Ishikawa (cell line): ENCODE measurements at regions not wholly inside any gene's neighbourhood (a gene's known extent, or its start where the extent isn't known, plus 50 kb on each side); places are given as distances from the start of the nearest gene placed in this dataset.

ENCODE experiments used
- CEBPB ChIP-seq: IDR thresholded peaks from 2 replicates; pipeline ENCODE4 v1.6.1; 2012
- CREB1 ChIP-seq: IDR thresholded peaks from 2 replicates; pipeline ENCODE4 v1.6.1; 2012; ENCODE audit warnings: low read depth
- EGR1 ChIP-seq: IDR thresholded peaks from 2 replicates; pipeline ENCODE4 v1.6.1; 2012
- EP300 ChIP-seq: IDR thresholded peaks from 2 replicates; pipeline ENCODE4 v1.6.1; 2012; ENCODE audit warnings: borderline replicate concordance
- FOXM1 ChIP-seq: IDR thresholded peaks from 2 replicates; pipeline ENCODE4 v1.6.1; 2012; ENCODE audit warnings: low read depth, borderline replicate concordance
- NFIC ChIP-seq: IDR thresholded peaks from 2 replicates; pipeline ENCODE4 v1.6.1; 2012
- RAD21 ChIP-seq: IDR thresholded peaks from 2 replicates; pipeline ENCODE4 v1.6.1; 2012; ENCODE audit warnings: low read depth
- TAF1 ChIP-seq: IDR thresholded peaks from 2 replicates; pipeline ENCODE4 v1.6.1; 2012; ENCODE audit warnings: low read depth, mild to moderate bottlenecking
- TCF12 ChIP-seq: IDR thresholded peaks from 2 replicates; pipeline ENCODE4 v1.6.1; 2012; ENCODE audit warnings: low read depth
- TEAD4 ChIP-seq: IDR thresholded peaks from 2 replicates; pipeline ENCODE4 v1.6.1; 2012
- YY1 ChIP-seq: IDR thresholded peaks from 2 replicates; pipeline ENCODE4 v1.6.1; 2012; ENCODE audit warnings: low read depth
- ZBTB7A ChIP-seq: IDR thresholded peaks from 2 replicates; pipeline ENCODE4 v1.6.1; 2012; ENCODE audit warnings: low read depth
- TF ChIP-seq, protein P1 (sequence below): IDR thresholded peaks from 2 replicates; pipeline ENCODE4 v1.6.1; 2012
- TF ChIP-seq, protein P2 (sequence below): IDR thresholded peaks from 2 replicates; pipeline ENCODE4 v1.6.1; 2012
- TF ChIP-seq, protein P3 (sequence below): IDR thresholded peaks from 2 replicates; pipeline ENCODE4 v1.6.1; 2012; ENCODE audit warnings: low read depth, mild to moderate bottlenecking

DNA sequence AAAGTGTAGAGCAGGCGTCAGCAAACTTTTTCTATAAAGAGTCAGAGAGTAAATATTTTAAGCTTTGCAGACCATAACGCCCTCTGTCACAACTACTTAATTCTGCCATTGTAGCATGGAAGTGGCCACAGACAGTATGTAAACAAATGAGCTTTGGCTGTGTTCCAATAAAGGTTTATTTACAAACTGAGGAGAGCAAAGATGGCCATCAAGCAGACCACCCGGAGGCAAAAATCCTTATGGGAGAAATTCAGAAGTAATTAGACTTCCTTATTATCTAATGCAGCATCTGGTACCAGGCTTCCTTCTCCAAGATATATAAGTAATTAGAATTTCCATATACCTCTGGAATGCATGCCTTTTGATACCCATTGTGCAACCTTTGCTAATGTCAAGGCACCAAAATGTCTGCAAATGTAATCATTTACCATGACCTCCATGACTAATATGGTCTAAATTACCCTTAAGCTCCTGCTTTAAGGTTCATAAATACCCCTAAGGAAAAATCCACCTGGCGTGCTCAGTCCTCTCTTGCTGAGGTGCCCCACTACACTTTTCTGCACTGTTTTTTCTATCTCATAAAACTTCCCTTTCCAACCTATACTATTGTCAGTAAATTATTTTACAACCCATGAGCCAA lies 377.8 kb downstream of the MATN1 start:
- TF ChIP-seq ZBTB7A (no peak), TEAD4 (no peak), TAF1 (no peak), YY1 (no peak), TCF12 (no peak), CEBPB (no peak), FOXM1 (no peak), NFIC (no peak)
- TF ChIP-seq, protein P1, sequence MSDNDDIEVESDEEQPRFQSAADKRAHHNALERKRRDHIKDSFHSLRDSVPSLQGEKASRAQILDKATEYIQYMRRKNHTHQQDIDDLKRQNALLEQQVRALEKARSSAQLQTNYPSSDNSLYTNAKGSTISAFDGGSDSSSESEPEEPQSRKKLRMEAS: no peak

DNA sequence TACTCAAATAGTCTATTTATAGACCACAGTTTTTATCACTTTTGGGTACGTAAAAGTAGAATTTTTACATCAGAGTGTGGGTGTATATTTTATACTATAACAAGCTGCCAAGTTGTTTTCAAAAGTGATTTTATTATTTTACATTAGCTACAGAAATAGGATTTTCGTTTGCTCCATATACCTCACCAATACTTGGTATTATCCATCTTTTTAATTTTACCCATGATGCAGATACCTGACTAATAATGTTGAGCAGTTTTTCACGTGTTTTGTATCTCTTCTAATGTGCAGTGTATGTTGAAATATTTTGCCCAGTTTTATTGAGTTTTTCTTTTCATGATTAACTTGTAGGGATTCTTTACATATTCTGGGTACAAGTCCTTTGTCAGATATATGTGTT lies 379.8 kb downstream of the MATN1 start:
- TF ChIP-seq TCF12: no peak
- no peak for TF ChIP-seq EGR1
- TF ChIP-seq TEAD4: no peak
- TF ChIP-seq CREB1: no peak
- TF ChIP-seq YY1: no peak
- TF ChIP-seq, protein P1: no peak
- TF ChIP-seq FOXM1: no peak
- no peak for TF ChIP-seq NFIC
- no peak for TF ChIP-seq EP300
- TF ChIP-seq, protein P2, sequence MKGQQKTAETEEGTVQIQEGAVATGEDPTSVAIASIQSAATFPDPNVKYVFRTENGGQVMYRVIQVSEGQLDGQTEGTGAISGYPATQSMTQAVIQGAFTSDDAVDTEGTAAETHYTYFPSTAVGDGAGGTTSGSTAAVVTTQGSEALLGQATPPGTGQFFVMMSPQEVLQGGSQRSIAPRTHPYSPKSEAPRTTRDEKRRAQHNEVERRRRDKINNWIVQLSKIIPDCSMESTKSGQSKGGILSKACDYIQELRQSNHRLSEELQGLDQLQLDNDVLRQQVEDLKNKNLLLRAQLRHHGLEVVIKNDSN: no peak
- TF ChIP-seq TAF1: no peak
- no peak for TF ChIP-seq ZBTB7A
- TF ChIP-seq CEBPB: no peak

DNA sequence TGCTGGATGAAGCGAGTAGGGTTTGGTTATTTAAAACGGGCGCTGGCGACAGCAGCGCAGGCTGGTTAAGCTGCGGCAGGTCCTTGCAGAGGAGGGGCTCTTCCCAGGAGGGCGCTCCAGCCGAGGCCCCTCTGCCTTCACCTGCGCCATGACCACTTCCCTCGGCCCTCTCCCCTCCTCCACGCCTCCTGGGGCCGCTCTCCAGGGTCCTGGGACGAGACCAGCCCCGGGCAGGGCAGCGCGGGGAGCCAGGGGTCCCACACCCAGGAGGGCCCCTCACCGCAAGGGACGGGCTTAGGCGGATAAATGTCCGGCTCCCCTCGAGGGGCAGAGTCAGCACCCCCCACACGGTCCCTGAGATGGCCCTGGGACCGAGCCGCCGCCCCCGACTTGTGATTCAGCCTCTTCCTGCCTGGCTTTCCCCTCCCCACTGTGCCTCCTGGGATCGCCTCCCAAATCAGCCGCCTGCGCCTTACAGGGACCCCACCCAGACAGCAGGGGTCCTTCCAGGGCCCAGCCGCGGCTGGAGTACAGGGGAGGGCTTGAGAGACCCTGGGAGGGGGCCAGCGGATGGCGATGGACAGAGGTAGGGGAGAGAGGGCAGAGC lies 380.7 kb downstream of the MATN1 start:
- TF ChIP-seq, protein P3, sequence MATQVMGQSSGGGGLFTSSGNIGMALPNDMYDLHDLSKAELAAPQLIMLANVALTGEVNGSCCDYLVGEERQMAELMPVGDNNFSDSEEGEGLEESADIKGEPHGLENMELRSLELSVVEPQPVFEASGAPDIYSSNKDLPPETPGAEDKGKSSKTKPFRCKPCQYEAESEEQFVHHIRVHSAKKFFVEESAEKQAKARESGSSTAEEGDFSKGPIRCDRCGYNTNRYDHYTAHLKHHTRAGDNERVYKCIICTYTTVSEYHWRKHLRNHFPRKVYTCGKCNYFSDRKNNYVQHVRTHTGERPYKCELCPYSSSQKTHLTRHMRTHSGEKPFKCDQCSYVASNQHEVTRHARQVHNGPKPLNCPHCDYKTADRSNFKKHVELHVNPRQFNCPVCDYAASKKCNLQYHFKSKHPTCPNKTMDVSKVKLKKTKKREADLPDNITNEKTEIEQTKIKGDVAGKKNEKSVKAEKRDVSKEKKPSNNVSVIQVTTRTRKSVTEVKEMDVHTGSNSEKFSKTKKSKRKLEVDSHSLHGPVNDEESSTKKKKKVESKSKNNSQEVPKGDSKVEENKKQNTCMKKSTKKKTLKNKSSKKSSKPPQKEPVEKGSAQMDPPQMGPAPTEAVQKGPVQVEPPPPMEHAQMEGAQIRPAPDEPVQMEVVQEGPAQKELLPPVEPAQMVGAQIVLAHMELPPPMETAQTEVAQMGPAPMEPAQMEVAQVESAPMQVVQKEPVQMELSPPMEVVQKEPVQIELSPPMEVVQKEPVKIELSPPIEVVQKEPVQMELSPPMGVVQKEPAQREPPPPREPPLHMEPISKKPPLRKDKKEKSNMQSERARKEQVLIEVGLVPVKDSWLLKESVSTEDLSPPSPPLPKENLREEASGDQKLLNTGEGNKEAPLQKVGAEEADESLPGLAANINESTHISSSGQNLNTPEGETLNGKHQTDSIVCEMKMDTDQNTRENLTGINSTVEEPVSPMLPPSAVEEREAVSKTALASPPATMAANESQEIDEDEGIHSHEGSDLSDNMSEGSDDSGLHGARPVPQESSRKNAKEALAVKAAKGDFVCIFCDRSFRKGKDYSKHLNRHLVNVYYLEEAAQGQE: peak; percentile 56
- no peak for TF ChIP-seq TCF12

DNA sequence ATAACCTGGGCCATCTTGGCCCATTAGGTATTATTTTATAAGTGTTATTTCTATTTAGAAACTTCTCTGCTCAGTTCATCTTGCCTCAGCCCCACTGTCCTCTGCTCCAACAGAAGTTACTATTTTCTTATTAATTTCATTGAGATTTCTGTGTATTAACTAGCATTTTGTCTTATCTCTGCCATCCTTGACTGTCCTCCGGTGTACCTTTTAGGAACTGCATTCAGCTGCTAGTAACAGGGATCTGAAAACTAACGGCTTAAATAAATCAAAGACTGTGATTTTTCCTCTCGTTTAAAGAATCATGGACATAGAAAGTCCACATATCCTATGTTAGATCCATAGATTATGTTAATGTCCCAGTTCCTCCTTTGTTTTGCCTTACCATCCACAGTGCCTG lies 382.5 kb downstream of the MATN1 start:
- TF ChIP-seq CREB1 (no peak), TEAD4 (no peak), FOXM1 (no peak), TCF12 (no peak), TAF1 (no peak), EGR1 (no peak), CEBPB (no peak), NFIC (no peak), ZBTB7A (no peak), RAD21 (no peak)
- TF ChIP-seq, protein P1: no peak
- TF ChIP-seq, protein P2: no peak
- TF ChIP-seq, protein P3: no peak

DNA sequence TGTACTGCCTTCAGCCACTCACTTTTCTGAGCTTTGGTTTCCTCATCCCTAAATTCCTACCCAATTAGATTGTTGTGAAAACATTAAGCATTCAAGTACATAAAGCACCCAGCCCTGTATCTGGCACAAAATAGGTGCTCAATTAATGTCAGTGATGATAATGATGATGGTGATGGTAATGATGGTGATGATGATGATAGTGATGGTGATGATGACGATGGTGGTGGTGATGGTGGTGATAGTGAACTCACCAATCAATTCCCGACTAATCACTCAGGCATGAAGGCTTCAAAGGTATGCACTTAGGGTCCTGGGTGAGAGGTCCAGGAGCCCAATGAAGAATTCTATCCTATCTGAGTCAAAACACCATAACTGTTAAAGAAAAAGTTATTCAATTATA lies 383.5 kb downstream of the MATN1 start:
- TF ChIP-seq YY1 (no peak), CREB1 (no peak), TAF1 (no peak), ZBTB7A (no peak), EP300 (no peak), NFIC (no peak), FOXM1 (no peak), CEBPB (no peak), TEAD4 (no peak), TCF12 (no peak), RAD21 (no peak), EGR1 (no peak)
- TF ChIP-seq, protein P1: no peak
- TF ChIP-seq, protein P3: no peak
- TF ChIP-seq, protein P2: no peak
